Activated CD4-positive, alpha-beta T cell treated with anti-CD3 and anti-CD28 coated beads, Interleukin-2, Interleukin-4, amounts not matched to agents 100 ng/mL and 50 ng/mL, durations not matched to agents 16 hours and 8 hours (primary cell): ENCODE measurements at regions not wholly inside any gene's neighbourhood (a gene's known extent, or its start where the extent isn't known, plus 50 kb on each side); places are given as distances from the start of the nearest gene placed in this dataset.

Experiments used
- DNase-seq: peaks from one replicate; pipeline ENCODE4 v3.0.0-alpha.2; 2020; ENCODE audit warnings: low spot score

DNA sequence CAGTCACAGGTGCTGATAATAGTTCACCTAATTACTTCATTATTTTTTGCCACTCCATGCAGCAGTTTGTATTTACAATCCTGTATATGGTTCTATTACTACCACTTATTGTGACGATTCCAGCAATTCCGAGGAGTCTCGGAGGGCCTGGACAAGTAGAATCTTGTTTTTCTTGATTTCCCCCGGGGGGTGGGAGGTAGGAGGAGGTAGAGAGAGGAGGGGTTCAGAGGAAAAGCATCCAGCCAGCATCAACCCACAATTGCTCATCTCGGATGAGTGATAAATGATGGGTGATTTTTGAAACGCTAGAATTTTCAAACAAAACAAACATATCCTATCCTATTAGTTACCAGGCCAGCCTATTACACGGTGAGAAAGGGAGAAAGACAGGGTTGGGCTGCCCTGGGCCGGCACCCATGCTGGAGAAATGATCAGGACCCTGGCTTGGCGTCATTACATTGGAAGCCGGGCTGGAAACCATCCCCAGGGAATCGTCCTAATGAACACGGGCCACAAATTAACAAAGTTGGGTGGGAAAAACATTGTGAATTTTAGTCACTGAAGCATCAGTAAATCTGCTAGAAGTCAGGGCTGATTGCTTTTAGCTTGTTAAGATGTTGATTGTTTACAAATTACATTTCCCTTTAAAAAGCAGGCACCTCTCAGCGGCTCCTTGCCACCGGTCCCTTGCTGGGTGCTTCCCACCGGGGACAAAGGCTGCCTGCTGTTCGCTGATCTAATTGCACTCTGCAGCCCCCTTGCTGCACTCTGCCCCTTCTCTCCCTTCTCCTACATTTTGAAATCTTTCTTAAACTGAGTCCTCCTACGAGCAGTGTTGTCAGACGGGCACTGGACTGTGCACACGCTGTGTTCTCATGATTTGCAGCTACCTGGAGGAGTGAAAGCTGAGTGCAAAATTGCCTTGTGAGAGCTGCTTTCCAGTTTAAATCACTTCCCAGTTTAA lies 95.5 kb downstream of the FAM204A start:
- DNase-seq: no peak

DNA sequence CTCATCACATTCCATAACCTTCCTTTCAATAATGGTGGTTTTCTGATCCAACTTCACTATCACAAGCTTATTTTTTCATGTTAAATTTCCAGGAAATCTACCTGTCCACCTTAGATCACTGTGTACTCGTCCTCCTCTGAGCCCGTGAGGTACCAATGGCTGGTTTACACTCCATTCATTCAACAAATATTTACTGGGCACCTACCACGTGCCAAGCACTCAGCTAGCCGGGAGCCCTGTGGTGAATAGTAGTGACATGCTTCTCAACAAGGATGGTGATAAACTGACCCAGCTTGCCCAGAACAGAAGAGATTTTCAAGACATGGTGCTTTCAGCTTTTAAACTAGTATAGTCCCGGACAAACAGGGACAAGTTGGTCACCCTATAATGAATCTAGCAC lies 98.2 kb downstream of the FAM204A start:
- DNase-seq: no peak

DNA sequence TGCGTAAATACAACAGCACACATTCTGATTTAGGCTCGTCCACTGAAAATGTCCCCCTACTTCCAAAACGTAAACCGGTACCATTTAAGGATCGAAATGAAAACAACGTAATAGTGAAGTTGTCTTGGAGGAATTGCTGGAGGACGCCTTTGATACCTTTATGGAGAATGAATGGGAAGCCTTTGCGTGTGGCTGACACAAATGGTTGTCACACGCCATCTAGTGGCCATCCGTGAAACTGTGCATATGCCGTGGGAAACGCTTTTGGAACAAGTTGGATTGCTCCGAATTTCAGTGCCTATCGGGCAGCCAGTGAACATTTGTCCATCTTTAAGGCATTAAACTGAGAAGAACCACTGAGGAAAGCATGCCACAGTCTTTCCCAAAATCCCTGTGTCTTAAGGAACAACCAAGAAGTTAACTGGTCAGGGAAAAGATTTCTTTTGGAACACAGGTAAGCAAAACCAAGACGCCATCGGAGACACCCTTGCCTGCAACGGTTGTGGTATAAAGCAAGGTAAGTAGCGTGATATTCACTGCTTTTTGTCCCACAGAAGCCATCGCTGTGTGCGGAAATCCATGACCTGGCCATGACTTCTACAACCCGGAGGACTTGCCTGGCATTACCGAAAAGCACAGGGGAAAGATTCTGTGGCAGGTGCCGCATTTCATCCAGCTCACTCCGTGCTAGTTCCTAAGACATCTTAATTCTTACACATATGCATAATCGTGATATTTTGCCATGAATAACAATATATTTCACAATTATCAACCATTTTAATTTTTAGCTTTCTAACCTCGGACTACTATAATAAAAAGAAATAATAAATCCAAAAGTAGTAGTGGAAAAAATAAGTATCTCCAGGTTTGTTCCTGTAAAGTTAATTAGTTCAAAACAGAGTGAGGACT lies 100.6 kb downstream of the FAM204A start:
- peak; percentile 67 for DNase-seq

DNA sequence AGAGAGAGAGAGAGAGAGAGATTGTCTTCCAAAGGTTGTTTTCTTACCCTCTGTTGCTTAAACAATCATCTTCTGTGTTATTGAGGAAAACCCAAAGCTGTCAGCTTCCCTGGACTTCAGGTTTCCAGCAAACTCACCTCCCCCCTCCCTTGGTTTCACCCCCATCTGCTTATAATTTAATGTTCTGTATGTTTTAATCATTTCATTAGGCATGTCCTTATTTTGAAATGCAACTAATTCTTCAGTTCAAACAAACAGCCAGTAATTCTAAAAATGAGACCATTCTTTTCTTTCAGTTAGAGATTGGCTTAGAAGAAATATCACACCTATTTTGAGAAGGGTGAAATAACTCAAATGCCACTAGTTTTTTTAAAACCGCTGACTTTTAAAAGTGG lies 102.9 kb downstream of the FAM204A start:
- DNase-seq: no peak

DNA sequence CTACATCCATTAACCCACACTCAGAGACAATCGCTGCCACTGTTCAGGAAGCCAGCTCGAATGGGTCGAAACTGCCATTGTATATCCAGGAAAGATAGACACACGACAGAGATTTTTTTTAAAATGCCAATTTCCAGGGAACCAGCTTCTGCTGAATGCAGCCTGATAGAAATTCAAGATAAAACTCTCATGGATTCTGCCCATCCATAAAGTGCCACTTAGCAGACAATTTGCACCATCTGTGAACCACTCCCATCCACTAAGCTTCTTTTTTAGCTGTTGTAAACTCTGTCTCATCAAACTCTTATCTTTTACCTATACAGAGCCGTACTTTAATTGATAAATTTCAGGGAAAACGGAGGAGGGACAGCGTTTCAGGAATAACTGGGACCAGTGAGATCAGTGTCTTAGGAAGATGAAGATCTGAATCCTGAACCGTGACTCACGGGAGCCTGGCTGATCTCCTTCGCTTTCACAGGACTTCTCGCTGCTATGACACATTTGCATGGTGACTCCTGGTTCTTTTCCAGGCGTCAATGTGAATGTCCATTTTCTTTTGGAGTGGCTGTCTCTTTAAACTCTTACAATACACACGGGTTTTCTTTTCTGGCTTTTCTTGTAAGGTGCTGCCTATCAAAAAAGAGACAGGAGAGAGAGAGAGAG lies 103.4 kb downstream of the FAM204A start:
- no peak for DNase-seq

DNA sequence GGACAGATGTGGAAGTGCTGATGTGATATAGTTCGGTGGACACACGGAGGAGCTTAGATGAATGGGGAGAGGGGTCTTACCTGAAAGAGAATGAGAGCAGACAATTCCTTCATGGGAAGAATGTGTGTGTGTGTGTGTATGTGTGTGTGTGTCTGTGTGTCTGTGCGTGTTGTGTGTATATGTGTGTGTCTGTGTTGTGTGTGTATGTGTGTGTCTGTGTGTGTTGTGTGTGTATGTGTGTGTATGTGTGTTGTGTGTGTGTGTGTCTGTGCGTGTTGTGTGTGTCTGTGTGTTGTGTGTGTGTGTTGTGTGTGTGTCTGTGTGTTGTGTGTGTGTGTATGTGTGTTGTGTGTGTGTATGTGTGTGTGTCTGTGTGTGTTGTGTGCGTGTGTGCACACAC lies 104.2 kb downstream of the FAM204A start:
- no peak for DNase-seq

DNA sequence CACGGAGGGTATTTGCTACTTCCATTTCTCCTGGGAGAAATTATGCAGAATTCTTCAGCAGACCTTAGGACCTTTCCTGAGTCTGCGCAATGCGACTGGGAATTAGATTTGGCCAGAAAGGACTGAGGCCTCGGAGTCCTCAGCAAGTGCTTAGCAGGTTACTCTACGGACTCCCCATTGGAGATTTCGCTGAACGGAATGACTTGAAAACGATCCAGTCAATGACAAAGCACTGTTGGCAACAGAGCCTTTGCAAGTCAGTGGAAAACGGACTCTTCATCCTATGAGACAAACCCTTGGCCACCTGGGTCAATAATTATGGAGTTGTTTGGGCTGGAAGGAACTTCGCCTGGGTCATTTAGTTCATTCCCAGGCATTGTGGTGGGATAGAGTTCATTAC lies 107.4 kb downstream of the FAM204A start:
- no peak for DNase-seq

DNA sequence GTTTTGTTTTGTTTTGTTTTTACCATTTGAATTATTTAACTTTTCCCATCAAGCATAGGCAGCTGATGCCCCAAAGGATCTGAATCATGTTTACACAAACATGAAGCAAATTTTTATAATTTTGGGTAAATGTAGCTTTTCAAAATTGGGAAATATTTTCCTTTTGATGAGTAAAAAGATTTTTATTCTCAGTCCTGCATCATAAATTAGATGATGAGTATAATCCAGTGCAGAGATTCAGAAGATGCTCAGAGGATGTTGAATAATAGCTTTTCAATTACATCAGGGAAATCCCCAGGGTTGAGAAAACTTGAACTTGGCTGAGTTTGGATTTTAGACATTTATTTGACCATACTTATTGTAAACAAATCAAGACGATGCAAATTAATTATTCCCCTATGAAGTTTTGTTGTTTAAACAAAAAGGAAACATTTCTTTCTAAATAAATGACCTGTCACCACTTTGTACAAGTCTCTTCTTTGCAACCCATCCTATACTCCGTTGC lies 121.7 kb downstream of the FAM204A start:
- no peak for DNase-seq

DNA sequence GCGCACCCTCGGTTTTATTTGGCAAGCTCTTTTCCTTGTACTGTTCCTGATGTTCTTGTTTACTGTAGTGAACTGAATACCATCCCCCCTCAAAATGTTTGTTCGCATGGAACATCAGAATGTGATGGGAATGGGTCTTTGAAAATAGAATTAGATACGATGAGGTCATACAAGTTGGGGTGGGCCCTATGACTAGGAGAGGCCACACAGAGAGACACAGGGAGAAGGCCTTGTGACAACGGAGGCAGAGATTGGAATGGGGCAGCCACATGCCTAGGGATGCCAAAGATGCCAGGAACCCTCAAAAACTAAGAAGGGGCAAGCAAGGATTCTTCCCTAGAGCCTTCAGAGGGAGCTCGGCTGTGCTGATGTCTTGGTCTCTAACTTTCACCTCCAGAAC lies 123.6 kb downstream of the FAM204A start:
- DNase-seq: no peak

DNA sequence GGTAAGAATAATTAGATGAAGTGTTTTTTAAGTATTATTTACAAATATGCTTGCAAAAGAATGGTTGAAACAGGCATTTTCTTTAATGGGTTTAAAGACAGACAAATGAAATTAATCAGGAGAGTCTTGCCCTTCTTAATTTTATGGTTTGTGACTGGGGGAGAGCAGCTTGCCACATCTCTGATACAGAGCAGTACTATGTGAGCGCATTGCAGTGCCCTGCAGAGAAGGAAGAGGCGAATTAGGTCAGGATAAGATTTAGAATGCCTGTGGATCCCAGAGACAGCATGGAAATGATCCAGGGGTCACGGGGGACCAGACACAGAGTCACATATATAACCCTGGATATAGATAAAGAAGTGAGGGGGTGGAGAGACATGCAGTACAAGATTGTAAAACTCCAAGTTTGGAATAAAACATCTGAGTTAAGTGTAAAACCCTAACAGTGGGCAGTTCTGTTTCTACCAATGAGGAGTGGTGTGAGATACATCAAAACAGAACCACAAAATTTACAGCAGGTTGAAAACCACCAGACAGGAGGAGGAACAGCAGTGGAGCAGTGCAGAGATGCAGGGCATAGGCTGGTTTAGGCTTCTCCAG lies 125.5 kb downstream of the FAM204A start:
- DNase-seq: no peak

DNA sequence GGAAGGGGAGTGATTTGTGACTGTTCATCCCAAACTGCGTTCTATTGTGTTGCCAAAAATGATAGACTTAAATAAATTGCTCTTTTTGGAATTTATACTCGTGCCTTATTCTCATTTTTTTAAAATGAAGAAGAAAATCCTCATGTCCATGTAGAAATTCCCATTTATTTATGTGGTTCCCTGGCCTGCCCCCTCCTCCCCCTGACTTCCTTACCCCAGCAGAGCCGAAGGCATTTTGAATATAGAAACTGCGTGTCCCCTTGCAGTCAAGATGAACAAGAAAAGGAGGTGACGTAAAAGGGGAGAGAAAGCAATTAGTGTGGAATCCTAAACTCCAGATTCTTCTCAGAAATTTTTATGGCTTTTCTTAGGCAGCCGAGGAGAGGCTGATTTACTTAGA lies 126.1 kb downstream of the FAM204A start:
- no peak for DNase-seq

DNA sequence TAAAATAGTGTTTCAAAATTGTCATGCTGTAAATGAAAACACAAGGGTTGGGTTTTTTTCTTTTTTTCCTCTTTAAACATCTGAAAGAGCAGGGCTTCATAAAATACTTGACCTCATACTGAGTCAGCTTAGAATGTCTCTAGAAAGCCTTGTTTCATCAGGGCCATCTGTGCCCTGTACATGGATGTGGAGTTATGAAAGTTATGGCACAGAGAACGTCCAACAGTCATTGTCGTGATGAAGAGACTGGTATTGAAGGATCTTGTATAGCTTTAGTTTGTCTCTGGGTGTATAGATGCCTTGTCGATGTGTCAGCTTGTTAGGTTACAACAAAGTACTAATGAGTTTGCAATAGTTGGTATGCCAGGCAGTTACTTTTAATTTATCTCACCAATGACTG lies 127.3 kb downstream of the FAM204A start:
- no peak for DNase-seq

DNA sequence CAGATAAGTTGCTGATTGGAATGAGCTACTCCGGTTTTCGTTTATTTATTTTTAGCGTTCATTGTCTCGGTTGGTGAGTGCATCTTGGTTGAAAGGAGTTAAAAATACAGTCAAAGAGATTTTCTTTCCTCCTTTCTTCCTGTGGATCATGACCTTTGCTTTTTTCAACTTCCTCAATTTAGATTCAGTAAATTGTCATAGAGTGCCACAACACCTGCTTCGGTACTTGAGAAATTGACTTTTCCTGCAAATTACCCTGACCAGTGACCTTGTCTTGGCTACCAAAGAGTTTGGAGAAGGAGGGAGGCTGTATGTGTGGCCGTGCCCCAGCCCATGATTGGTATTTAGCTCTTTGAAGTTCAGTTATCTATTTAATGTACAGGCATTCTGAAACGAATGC lies 128.7 kb downstream of the FAM204A start:
- no peak for DNase-seq

DNA sequence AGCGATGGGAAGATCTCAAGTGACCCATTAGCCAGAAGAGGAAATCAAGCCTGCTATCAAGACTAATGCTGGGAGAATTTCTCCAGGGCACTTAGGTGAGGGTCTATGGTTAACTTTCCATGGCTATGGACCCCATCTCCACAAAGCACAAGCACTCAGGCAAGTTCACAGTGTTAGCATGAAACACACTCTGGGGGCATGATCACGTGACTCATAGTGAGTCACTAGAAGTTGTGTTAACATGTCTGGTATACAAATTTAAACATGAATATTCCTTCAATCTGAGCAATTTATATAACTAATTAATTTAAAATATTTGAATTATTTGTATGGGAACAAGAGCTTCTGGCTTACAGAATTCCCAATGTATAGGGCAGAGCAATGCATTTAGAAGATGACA lies 131.8 kb downstream of the FAM204A start:
- no peak for DNase-seq

DNA sequence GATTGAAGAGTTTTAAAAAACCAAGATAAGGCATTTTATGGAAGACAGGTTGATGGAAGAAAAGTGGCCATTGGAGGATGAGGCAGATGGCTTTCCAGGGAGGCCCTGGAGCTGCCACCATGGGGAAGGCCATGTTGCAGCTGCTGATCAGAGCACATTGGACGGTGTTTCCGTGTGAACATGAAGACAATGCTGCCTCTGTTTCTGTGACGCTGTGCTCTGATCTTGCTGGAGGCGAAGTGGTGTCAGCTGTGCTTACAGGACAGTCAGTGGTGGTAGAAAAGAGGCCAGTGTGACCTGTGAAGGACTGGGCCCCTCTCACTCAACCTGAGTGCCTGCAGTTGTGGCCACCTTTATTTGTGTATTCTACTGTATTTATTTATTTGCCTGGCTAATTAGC lies 132.9 kb downstream of the FAM204A start:
- no peak for DNase-seq

DNA sequence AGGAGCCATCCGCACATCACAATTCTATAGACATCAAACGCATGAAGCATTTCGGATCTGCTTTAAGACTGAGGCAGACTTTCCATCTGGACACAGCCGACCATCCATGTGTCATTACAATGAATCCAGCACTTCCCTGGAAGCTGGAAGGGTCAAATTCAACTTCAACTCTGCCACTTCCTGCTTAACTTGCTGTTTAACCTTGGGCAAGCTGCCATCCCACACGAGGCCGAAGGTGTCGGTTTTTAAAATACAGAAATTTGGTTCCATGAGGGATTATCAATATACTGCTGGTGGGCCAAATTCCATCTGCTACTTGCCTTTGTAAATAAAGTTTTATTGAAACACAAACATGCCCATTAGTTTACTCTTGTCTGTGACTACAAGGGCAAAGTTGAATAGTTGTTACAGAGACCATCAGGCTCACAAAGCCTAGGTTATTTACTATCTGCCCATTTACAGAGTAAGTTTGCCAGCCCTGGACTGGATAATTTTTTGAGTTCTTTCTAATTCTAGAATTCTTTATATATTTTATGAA lies 134.6 kb downstream of the FAM204A start:
- DNase-seq: no peak

DNA sequence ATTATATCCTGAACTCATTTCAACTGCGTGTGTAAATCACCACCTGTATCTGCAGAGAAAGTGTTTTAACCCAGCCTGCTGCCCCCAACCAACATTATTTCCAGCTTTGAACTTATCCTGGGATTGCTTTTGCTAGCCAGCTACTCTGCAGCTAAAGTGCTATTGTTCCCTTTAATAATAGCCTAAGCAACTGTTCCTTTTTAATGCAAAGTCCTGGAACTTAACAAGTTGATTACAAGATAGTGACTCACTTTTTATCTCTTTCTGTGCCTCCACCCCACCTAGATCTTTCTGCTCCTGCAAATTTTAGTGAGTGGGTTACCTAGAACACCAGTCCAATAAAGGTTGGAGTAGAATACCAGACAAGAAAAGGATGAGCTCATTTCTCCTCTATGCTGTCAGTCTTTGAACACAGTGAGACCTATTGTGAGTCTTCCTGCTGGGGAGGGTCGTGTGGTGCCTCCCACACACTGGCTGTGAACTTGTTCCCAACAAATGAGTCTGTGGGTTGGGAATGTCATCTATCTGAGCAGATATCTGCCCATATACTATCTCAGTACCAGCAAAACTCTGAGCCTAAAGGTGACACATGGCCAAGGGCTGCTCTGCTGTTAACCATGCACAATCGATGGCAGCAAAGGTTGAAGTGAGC lies 137.7 kb downstream of the FAM204A start:
- no peak for DNase-seq

DNA sequence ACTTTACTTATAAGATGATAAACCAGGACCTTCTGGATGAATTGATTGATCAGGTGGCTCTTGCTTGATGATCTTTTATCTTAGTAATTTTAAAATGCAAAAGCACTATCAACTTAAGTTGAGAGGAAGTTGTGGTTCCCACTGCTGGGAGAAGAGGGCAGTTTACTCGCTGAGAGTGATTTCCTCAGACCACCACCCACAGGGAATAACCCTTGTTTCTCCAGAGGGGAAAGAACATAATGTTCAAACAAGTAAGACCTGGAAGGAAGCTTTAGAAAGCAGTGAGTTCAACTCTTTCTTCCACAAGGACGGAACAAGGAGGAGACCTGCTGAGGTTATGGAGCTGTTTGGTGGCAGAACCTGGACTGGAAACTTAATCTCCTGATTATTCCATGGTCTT lies 138.7 kb downstream of the FAM204A start:
- DNase-seq: no peak

DNA sequence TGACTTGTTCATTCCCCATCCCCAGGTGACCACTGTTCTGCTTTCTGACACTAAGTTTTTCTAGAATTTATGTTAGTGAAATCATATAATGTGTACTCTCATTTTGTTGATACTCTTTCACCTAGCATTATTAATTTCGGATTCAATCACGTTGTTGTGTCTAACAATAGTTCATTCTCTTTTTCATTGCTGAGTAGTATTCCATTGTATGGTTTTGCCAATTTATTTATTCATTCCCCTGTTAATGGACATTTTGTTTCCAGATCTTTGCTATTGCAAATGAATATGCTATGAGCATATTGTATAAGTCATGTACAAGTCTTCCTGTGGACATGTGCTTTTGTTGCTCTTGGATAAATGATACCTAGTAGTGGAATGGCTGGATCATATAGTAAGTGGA lies 146.4 kb downstream of the FAM204A start:
- no peak for DNase-seq

DNA sequence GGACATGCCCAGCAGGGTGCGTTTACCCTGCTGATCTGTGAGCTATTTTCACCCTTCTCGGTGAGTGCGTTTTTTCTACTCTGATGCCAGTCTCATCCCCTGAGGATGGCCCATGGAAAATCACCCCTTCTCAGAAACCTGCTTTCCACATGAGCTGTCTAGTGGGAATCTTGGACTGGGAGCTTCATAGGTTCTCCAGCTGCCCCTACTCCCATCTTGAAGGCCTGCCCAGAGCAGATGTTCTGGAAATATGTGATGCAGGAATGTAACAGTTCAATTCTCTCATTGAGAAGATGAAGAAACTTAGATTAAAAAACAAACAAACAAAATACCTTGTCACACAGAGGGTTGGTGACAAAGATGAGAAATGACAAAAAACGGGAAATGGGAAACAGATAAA lies 146.9 kb upstream of the RAB11FIP2 start:
- no peak for DNase-seq

DNA sequence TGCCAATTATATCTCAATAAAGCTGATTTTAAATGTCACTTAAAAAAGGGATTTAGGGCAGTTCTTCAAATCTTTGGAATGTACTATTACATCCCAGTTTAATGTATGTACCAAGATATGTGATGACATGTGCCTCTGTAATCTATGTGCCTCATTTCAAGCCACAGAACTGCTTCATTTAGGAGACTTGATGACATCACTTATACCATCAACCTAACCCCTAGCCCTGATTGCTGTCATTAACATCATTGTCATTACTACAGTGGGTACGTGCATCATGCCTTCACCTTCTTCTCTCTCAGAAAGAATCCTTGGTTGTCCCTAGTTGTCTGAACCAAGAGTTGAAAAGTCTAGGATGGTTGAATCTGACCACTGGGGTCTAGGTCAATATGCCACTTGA lies 134.3 kb upstream of the RAB11FIP2 start:
- no peak for DNase-seq
